GM20000 (cell line): ENCODE measurements at regions not wholly inside any gene's neighbourhood (a gene's known extent, or its start where the extent isn't known, plus 50 kb on each side); places are given as distances from the start of the nearest gene placed in this dataset.

ENCODE experiments used
- DNase-seq: peaks from one replicate; pipeline ENCODE4 v3.0.0; 2012; ENCODE audit warnings: low spot score
- TF ChIP-seq, protein P1 (sequence below): IDR thresholded peaks from 2 replicates; pipeline ENCODE4 v1.5.1; 2012; ENCODE audit warnings: mild to moderate bottlenecking, control low read depth; ENCODE audit errors: extremely low read depth, missing control alignments

GRCh38 chr17:77792626-77793025, 165.9 kb upstream of the TNRC6C start:
- TF ChIP-seq, protein P1, sequence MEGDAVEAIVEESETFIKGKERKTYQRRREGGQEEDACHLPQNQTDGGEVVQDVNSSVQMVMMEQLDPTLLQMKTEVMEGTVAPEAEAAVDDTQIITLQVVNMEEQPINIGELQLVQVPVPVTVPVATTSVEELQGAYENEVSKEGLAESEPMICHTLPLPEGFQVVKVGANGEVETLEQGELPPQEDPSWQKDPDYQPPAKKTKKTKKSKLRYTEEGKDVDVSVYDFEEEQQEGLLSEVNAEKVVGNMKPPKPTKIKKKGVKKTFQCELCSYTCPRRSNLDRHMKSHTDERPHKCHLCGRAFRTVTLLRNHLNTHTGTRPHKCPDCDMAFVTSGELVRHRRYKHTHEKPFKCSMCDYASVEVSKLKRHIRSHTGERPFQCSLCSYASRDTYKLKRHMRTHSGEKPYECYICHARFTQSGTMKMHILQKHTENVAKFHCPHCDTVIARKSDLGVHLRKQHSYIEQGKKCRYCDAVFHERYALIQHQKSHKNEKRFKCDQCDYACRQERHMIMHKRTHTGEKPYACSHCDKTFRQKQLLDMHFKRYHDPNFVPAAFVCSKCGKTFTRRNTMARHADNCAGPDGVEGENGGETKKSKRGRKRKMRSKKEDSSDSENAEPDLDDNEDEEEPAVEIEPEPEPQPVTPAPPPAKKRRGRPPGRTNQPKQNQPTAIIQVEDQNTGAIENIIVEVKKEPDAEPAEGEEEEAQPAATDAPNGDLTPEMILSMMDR, result no peak
- no peak for DNase-seq

- TF ChIP-seq, protein P1, result no peak
Observed at GRCh38 chr17:77793146-77793970, 165.1 kb upstream of the TNRC6C start.

GRCh38 chr17:77793971-77794235, 164.6 kb upstream of the TNRC6C start:
- TF ChIP-seq, protein P1, result no peak
- DNase-seq, result no peak

More at GRCh38 chr17:77793146-77793970, 165.1 kb upstream of the TNRC6C start:
- no peak for DNase-seq

- TF ChIP-seq, protein P1, result no peak
- DNase-seq, result no peak
Observed at GRCh38 chr17:77794846-77795245, 163.7 kb upstream of the TNRC6C start.

DNA sequence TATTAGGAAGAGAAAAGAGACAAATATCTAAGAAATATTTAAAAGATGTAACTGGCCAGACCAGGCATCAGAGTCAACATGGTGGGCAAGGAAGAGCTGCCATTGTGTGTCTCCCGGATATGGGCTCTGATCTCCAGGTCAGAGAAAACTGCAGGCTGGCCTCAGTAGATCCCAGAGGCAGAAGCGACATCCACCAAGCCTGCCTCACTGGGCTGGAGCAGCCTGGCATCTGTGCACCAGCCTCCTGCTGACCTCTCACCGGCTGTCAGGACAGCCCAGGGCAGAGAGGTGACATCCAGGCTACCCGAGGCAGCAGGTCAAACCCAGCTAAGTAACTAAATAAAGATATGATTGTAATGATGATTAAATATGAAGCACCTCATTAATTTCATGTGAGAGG, 162.8 kb upstream of the TNRC6C start:
- DNase-seq, result no peak
- TF ChIP-seq, protein P1, result no peak

GRCh38 chr17:77796176-77796860, 162.2 kb upstream of the TNRC6C start:
- TF ChIP-seq, protein P1, result no peak

GRCh38 chr17:77798031-77798430, 160.5 kb upstream of the TNRC6C start:
- TF ChIP-seq, protein P1, result no peak
- no peak for DNase-seq

More at GRCh38 chr17:77796176-77796860, 162.2 kb upstream of the TNRC6C start:
- no peak for DNase-seq
